PC-9 (cell line): ENCODE measurements at regions not wholly inside any gene's neighbourhood (a gene's known extent, or its start where the extent isn't known, plus 50 kb on each side); places are given as distances from the start of the nearest gene placed in this dataset.
A peak's percentile ranks its signal among the peaks of the same experiment; 100 is the strongest.

ENCODE experiments used
- BruUV-seq: library from RNA; stranded (reverse); fragments of 400-500 nt; replicated peaks from 2 replicates; lab custom pipeline; 2021; lab: Mats Ljungman, UMichigan
- CTCF ChIA-PET: fragments of 300-600 bp; sonication (Branson Sonifier 250); formaldehyde crosslinking; loops from one replicate; lab custom pipeline; 2022; ENCODE audit warnings: antibody characterized with exemption; lab: Charles Lee
- POLR2A ChIA-PET: fragments of 300-600 bp; sonication (Branson Sonifier 250); formaldehyde crosslinking; loops from one replicate; lab custom pipeline; 2022; ENCODE audit warnings: antibody characterized with exemption; ENCODE audit not compliant: unreplicated experiment; lab: Charles Lee
- DNase-seq, 2 experiments: peaks; one replicate each; pipeline versions ENCODE4 v3.0.0 to v3.0.0-alpha.2; 2015 to 2022; ENCODE audit warnings: mixed read lengths in 1 of 2
- H2AFZ ChIP-seq: fragments of 200-600 bp; sonication (generic); 2 replicates; pipeline ENCODE4 v1.8.1; 2017; ENCODE audit warnings: antibody characterized with exemption
- H3F3A ChIP-seq: fragments of 200-600 bp; sonication (generic); 2 replicates; pipeline ENCODE4 v1.8.1; 2017; ENCODE audit warnings: antibody characterized with exemption, mild to moderate bottlenecking, low read depth; ENCODE audit not compliant: insufficient read depth
- H3K27ac ChIP-seq: fragments of 200-600 bp; sonication (generic); 2 replicates; pipeline ENCODE4 v1.6.1; 2016; ENCODE audit warnings: mixed run types
- H3K27me3 ChIP-seq: fragments of 200-600 bp; sonication (generic); 2 replicates; pipeline ENCODE4 v1.6.1; 2016; ENCODE audit warnings: low read depth, mixed run types; ENCODE audit not compliant: insufficient read depth
- H3K36me3 ChIP-seq: fragments of 200-600 bp; sonication (generic); 2 replicates; pipeline ENCODE4 v1.6.1; 2016; ENCODE audit warnings: low read depth, mixed run types
- H3K4me1 ChIP-seq: fragments of 200-600 bp; sonication (generic); replicated peaks from 2 replicates; pipeline ENCODE4 v1.6.1; 2016; ENCODE audit warnings: mixed run types; ENCODE audit not compliant: insufficient read depth
- H3K4me2 ChIP-seq: fragments of 200-600 bp; sonication (generic); 2 replicates; pipeline ENCODE4 v1.6.1; 2017; ENCODE audit warnings: mixed run types
- H3K4me3 ChIP-seq: fragments of 200-600 bp; sonication (generic); 2 replicates; pipeline ENCODE4 v1.6.1; 2016; ENCODE audit warnings: mixed run types
- H3K79me2 ChIP-seq: fragments of 200-600 bp; sonication (generic); 2 replicates; pipeline ENCODE4 v1.6.1; 2017; ENCODE audit warnings: low read depth, mixed run types
- H3K9me2 ChIP-seq: fragments of 200-600 bp; sonication (generic); 2 replicates; pipeline ENCODE4 v1.8.1; 2017; ENCODE audit warnings: mild to moderate bottlenecking; ENCODE audit not compliant: insufficient read depth
- H3K9me3 ChIP-seq: fragments of 200-600 bp; sonication (generic); 2 replicates; pipeline ENCODE4 v1.8.1; 2016; ENCODE audit warnings: low read depth; ENCODE audit not compliant: insufficient read depth
- H4K20me1 ChIP-seq: fragments of 200-600 bp; sonication (generic); 2 replicates; pipeline ENCODE4 v1.8.1; 2017; ENCODE audit not compliant: insufficient read depth
- CTCF ChIP-seq: fragments of 200-600 bp; sonication (generic); conservative IDR thresholded peaks from 2 replicates; pipeline ENCODE4 v1.6.1; 2017; ENCODE audit warnings: mixed run types, antibody characterized with exemption, mild to moderate bottlenecking, moderate library complexity
- EZH2 ChIP-seq: fragments of 200-600 bp; sonication (generic); IDR thresholded peaks from 2 replicates; pipeline ENCODE4 v1.8.0; 2017; ENCODE audit warnings: antibody characterized with exemption, low read depth
- intact Hi-C: fragments of 100-400 bp; cut with micrococcal nuclease; formaldehyde crosslinking; loops from one replicate; pipeline ENCODE4 v1.10.0; 2022; ENCODE audit not compliant: unreplicated experiment

DNA sequence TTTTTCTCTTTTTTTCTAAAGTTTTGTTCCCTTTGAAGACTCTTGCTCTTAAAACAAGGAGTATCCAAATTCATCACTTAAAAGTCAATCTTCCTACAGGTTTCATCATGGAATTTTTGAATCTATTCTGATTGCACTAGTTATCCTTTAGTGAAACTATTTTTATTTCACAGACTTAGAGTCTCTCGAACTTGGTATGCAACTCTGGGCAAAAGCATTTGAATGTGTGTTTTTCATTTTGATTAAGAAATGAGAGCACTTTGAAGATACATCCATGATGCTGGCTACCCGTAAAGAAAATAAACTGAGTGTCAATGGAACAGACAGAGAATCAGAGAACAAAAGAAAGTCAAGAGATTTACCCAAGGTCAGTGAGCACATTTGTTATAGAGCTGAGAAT lies 586.5 kb downstream of the EPM2A start:
- POLR2A ChIA-PET, result no interaction called here

DNA sequence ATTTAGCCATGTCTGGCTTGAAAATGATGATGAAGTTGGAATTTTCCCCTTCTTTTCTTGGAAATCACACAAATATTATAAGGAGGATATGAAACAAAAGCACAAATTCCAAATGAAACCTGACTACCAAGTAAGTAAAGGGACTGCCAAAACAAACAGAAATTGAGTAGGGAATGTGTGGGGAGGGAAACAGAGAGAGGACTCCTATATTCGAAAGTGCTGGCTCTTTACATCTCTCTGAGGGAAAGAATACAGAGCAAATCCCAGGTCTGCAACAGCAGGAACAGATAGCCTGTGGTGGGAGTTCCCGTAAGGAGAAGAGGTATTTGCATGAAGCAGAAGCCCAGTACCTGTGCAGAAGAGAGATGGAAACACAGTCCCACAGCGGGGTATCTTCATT lies 583.7 kb downstream of the EPM2A start:
- no peaks in the 10 kb centered on the region for H3K36me3 ChIP-seq
- ChIA-PET POLR2A (no interaction called here), CTCF (no interaction called here)
- H3K9me2 ChIP-seq, result no peaks in the 10 kb centered on the region
- intact Hi-C loops, result no loop called here
- peaks cover 36% of the 10 kb centered on the region for H3K4me1 ChIP-seq
- no peak overlapping the region for H3K27ac ChIP-seq
- TF ChIP-seq EZH2 (no peak), CTCF (no peak)
- H2AFZ ChIP-seq, result no peak overlapping the region
- H3K4me3 ChIP-seq, result no peak overlapping the region
- no peak for DNase-seq
- 0 out of 2 replicates have a peak, but pooled peaks cover 2% of the 10 kb centered on the region for H3K9me3 ChIP-seq
- H3K4me2 ChIP-seq, result no peak overlapping the region
- peaks cover 16% of the 10 kb centered on the region; the same call in 1 of the 2 replicates for H3F3A ChIP-seq
- no peaks in the 10 kb centered on the region for H3K79me2 ChIP-seq
- H4K20me1 ChIP-seq, result no peaks in the 10 kb centered on the region
- no peaks in the 10 kb centered on the region for H3K27me3 ChIP-seq
- BruUV-seq, result no TSS peak

More for the DNA sequence above, 586.5 kb downstream of the EPM2A start:
- Histone ChIP-seq H3K79me2 (no peaks in the 10 kb centered on the region), H3K36me3 (no peaks in the 10 kb centered on the region), H3K9me3 (0 out of 2 replicates have a peak, but pooled peaks cover 4% of the 10 kb centered on the region), H4K20me1 (no peaks in the 10 kb centered on the region), H3K4me1 (peaks cover 23% of the 10 kb centered on the region), H3K4me3 (no peak overlapping the region), H3K4me2 (peak overlapping the region; percentile 21), H2AFZ (no peak overlapping the region), H3K9me2 (no peaks in the 10 kb centered on the region), H3K27me3 (no peaks in the 10 kb centered on the region), H3F3A (peaks cover 13% of the 10 kb centered on the region; the same call in 1 of the 2 replicates), H3K27ac (peak overlapping the region; percentile 56)
- no TSS peak for BruUV-seq
- TF ChIP-seq EZH2, result no peak
- no peak for TF ChIP-seq CTCF
- CTCF ChIA-PET, result interaction anchor here (0.6 to 0.7 kb wide), 2 partner anchors 8 to 333 kb away, joined by 3 read pairs; no protein-coding TSS in a partner anchor
- intact Hi-C loops, result no loop called here
- DNase-seq, result no peak

DNA sequence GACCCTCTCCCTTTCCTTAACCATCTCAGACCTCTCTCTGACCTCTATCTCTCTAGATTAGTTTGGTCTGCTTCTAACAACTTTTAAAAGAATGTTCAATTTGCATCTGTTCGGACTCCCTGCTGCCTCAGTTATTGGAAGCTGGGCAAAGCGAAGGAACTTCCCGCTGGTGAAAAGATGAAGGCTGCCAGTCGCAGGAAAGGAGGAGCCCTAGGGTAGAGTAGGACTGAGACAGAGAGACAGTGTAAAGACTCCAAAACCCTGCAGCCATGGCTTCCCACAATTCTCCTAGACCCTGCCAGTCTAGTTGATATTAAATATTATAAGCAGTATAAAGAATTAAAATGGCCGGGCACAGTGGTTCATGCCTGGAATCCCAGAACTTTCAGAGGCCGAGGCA lies 581.8 kb downstream of the EPM2A start:
- intact Hi-C loops, result no loop called here
- POLR2A ChIA-PET, result no interaction called here

More for the DNA sequence above, 581.8 kb downstream of the EPM2A start:
- no peak overlapping the region for H3K27ac ChIP-seq
- no peaks in the 10 kb centered on the region for H3K36me3 ChIP-seq
- H3K27me3 ChIP-seq, result no peaks in the 10 kb centered on the region
- BruUV-seq, result no TSS peak
- H4K20me1 ChIP-seq, result no peaks in the 10 kb centered on the region
- H3K4me1 ChIP-seq, result peaks cover 20% of the 10 kb centered on the region
- no peak overlapping the region for H3K4me2 ChIP-seq
- no peak overlapping the region for H2AFZ ChIP-seq
- TF ChIP-seq EZH2, result no peak
- no peak for TF ChIP-seq CTCF
- H3K79me2 ChIP-seq, result no peaks in the 10 kb centered on the region
- no peak overlapping the region for H3K4me3 ChIP-seq
- H3F3A ChIP-seq, result peaks cover 10% of the 10 kb centered on the region; the same call in 1 of the 2 replicates
- H3K9me3 ChIP-seq, result peaks cover 9% of the 10 kb centered on the region
- DNase-seq, result no peak
- CTCF ChIA-PET, result no interaction called here
- no peaks in the 10 kb centered on the region for H3K9me2 ChIP-seq
